SKM-1 (cell line): ENCODE measurements at regions not wholly inside any gene's neighbourhood (a gene's known extent, or its start where the extent isn't known, plus 50 kb on each side); places are given as distances from the start of the nearest gene placed in this dataset.

ENCODE experiments used
- DNase-seq: peaks from one replicate; lab custom pipeline; 2025; ENCODE audit not compliant: unreplicated experiment; lab: John Stamatoyannopoulos, UW

- no peak for DNase-seq
Observed at GRCh38 chr13:67859904-67860303, 629.8 kb upstream of the PCDH9 start.

GRCh38 chr13:67857581-67858310 is 627.6 kb upstream of the PCDH9 start:
- no peak for DNase-seq

- no peak for DNase-seq
Observed at GRCh38 chr13:67856955-67857354, 626.8 kb upstream of the PCDH9 start.

GRCh38 chr13:67855741-67856238 is 625.7 kb upstream of the PCDH9 start:
- no peak for DNase-seq

GRCh38 chr13:67854990-67855389 is 624.9 kb upstream of the PCDH9 start:
- DNase-seq = no peak

GRCh38 chr13:67844574-67844973 is 614.4 kb upstream of the PCDH9 start:
- no peak for DNase-seq

GRCh38 chr13:67841071-67841470 is 610.9 kb upstream of the PCDH9 start:
- DNase-seq = no peak

GRCh38 chr13:67833564-67833963 is 603.4 kb upstream of the PCDH9 start:
- DNase-seq = no peak

GRCh38 chr13:67829641-67830040 is 599.5 kb upstream of the PCDH9 start:
- DNase-seq = no peak

- DNase-seq = no peak
Observed at GRCh38 chr13:67827992-67828391, 597.9 kb upstream of the PCDH9 start.

GRCh38 chr13:67821606-67822005 is 591.5 kb upstream of the PCDH9 start:
- DNase-seq = no peak

GRCh38 chr13:67806796-67807195 is 576.7 kb upstream of the PCDH9 start:
- DNase-seq = no peak

GRCh38 chr13:67803118-67803517 is 573.0 kb upstream of the PCDH9 start:
- DNase-seq = no peak

GRCh38 chr13:67792151-67792676 is 562.1 kb upstream of the PCDH9 start:
- no peak for DNase-seq

GRCh38 chr13:67791047-67791446 is 560.9 kb upstream of the PCDH9 start:
- no peak for DNase-seq

GRCh38 chr13:67776151-67776550 is 546.0 kb upstream of the PCDH9 start:
- DNase-seq = no peak

GRCh38 chr13:67775359-67775758 is 545.2 kb upstream of the PCDH9 start:
- DNase-seq = no peak

- no peak for DNase-seq
Observed at GRCh38 chr13:67772807-67773453, 542.8 kb upstream of the PCDH9 start.

- no peak for DNase-seq
Observed at GRCh38 chr13:67771106-67771505, 541.0 kb upstream of the PCDH9 start.

GRCh38 chr13:67769987-67770341 is 539.8 kb upstream of the PCDH9 start:
- DNase-seq = no peak

- DNase-seq = no peak
Observed at GRCh38 chr13:67769063-67769986, 539.2 kb upstream of the PCDH9 start.
